ENCODE measurements at regions not wholly inside any gene's neighbourhood (a gene's known extent, or its start where the extent isn't known, plus 50 kb on each side); places are given as distances from the start of the nearest gene placed in this dataset.

DNA sequence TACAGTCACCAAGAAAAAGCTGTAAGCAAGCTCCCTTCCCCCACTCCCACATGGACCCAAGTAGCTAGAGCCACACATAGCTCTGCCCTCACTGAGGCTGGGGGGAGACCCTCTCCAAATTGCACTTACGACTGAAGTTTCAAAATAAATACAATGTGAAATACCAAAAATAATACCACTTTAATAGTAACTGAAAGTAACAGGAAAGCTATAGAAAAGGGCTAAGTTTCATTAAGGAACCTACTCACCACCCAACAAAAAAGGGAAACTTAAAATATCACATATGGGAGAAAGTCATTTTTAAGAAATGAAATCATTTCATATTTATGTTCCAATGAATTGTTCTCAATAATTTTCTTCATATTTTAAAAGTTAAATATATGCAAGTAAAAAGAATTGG lies 130.4 kb upstream of the UBE2E2 start:
- no peak overlapping the region for H3K4me3 ChIP-seq
- H3K4me2 ChIP-seq: no peak overlapping the region
- no peak overlapping the region for H3K27ac ChIP-seq
- DNase-seq (ENCODE audit: low read depth in 1 of 2, low spot score in 1 of 2) (no peak), ATAC-seq (no peak), FAIRE-seq (no peak)
- no peaks in the 10 kb centered on the region for H3K4me1 ChIP-seq
- H3K9me3 ChIP-seq: no peaks in the 10 kb centered on the region
- ChIA-PET CTCF (no interaction called here), POLR2A (no interaction called here)
- WGBS (ENCODE audit: missing lambda C conversion rate): 89% methylated on average over 1 of the region's 1 CpG
- TF ChIP-seq EHMT2 (IDR thresholded peaks at IDR 0.05; ENCODE audit: low read depth) (no peak), ESRRA (IDR thresholded peaks at IDR 0.05; ENCODE audit: borderline replicate concordance, low read length) (no peak), HOXA7 (CRISPR knock-in tag; IDR thresholded peaks at IDR 0.05) (no peak), POLR2A (IDR thresholded peaks at IDR 0.05; ENCODE audit: low read length) (no peak), CHD2 (IDR thresholded peaks at IDR 0.05; ENCODE audit: low read length, partially characterized antibody) (no peak), CHD4 (IDR thresholded peaks at IDR 0.05; ENCODE audit: borderline replicate concordance) (no peak), BHLHE40 (IDR thresholded peaks at IDR 0.05; ENCODE audit: low read depth, low read length) (no peak)
- TF ChIP-seq, protein P1, sequence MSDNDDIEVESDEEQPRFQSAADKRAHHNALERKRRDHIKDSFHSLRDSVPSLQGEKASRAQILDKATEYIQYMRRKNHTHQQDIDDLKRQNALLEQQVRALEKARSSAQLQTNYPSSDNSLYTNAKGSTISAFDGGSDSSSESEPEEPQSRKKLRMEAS (IDR thresholded peaks at IDR 0.05): no peak

DNA sequence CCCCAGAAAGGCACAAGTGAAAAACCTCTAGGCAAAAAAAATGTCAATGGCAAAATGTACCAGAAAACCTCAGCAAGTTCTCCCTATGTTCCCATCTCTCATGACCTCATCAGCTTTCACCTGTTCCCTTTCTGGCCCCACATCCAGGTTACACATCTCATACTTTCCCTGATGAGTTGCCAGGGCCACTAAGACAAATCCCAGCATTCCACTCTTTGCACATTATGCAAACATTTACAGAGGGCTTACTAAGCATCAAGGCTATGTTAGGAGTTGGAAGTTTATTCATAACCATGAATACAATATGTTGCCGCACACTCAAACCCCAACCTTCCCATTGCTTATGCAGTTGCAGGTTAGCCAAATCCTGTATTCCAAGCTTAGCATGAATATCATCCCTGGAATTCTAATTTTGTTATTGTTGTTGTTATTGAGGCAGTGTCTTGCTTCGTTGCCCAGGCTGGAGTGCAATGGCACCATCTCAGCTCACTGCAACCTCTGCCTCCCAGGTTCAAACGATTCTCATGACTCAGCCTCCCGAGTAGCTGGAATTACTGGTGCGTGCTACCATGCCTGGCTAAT lies 129.3 kb upstream of the UBE2E2 start:
- FAIRE-seq (no peak), DNase-seq (ENCODE audit: low read depth in 1 of 2, low spot score in 1 of 2) (no peak), ATAC-seq (no peak)
- Histone ChIP-seq H3K9me3 (no peaks in the 10 kb centered on the region), H3K4me3 (no peak overlapping the region), H3K4me2 (no peak overlapping the region), H3K4me1 (no peaks in the 10 kb centered on the region), H3K27ac (no peak overlapping the region)
- 55% methylated on average over 5 of the region's 5 CpGs for WGBS (ENCODE audit: missing lambda C conversion rate)
- POLR2A ChIA-PET: no interaction called here
- CTCF ChIA-PET: no interaction called here
- no peak for TF ChIP-seq EP300 (IDR thresholded peaks at IDR 0.05)
- TF ChIP-seq MYC (IDR thresholded peaks at IDR 0.05; ENCODE audit: borderline replicate concordance, low read length): no peak
- no peak for TF ChIP-seq FOSB (CRISPR knock-in tag; IDR thresholded peaks at IDR 0.05)
- TF ChIP-seq GATA3 (IDR thresholded peaks at IDR 0.05; ENCODE audit: borderline replicate concordance): no peak
- TF ChIP-seq TP53 (CRISPR knock-in tag; IDR thresholded peaks at IDR 0.05): no peak
- TF ChIP-seq, protein P2, sequence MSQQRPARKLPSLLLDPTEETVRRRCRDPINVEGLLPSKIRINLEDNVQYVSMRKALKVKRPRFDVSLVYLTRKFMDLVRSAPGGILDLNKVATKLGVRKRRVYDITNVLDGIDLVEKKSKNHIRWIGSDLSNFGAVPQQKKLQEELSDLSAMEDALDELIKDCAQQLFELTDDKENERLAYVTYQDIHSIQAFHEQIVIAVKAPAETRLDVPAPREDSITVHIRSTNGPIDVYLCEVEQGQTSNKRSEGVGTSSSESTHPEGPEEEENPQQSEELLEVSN (IDR thresholded peaks at IDR 0.05; ENCODE audit: borderline replicate concordance, low read depth): no peak
- TF ChIP-seq HES2 (IDR thresholded peaks at IDR 0.05): no peak
- TF ChIP-seq POLR2A (IDR thresholded peaks at IDR 0.05; ENCODE audit: low read length): no peak
- no peak for TF ChIP-seq RAD21 (conservative IDR thresholded peaks at IDR 0.05 in 1 of 2, IDR thresholded peaks at IDR 0.05 in 1 of 2)

- H3K4me1 ChIP-seq: peaks cover 12% of the 10 kb centered on the region
- FAIRE-seq: no peak
- DNase-seq (ENCODE audit: low read depth in 1 of 2, low spot score in 1 of 2): no peak
- H3K9me3 ChIP-seq: no peaks in the 10 kb centered on the region
- CTCF ChIA-PET: interaction anchor here (0.5 kb wide), 1 partner anchor 29 kb away, joined by 3 read pairs; no protein-coding TSS in a partner anchor
- no peak for ATAC-seq
- no peak for TF ChIP-seq TP53 (CRISPR knock-in tag; IDR thresholded peaks at IDR 0.05)
- TF ChIP-seq EHMT2 (IDR thresholded peaks at IDR 0.05; ENCODE audit: low read depth): no peak
- TF ChIP-seq MAZ (IDR thresholded peaks at IDR 0.05; ENCODE audit: borderline replicate concordance, low read depth, low read length): no peak
- no peak for TF ChIP-seq EP300 (IDR thresholded peaks at IDR 0.05)
- TF ChIP-seq CHD4 (IDR thresholded peaks at IDR 0.05; ENCODE audit: borderline replicate concordance): no peak
- TF ChIP-seq FOXS1 (CRISPR knock-in tag; IDR thresholded peaks at IDR 0.05): no peak
- no peak for TF ChIP-seq ZSCAN20 (CRISPR knock-in tag; IDR thresholded peaks at IDR 0.05)
- H3K27ac ChIP-seq: no peak overlapping the region
- no peak overlapping the region for H3K4me2 ChIP-seq
- 88% methylated on average over 2 of the region's 2 CpGs for WGBS (ENCODE audit: missing lambda C conversion rate)
- POLR2A ChIA-PET: no interaction called here
- no peak overlapping the region for H3K4me3 ChIP-seq
Measured at GRCh38 chr3:23075496-23075895, 127.6 kb upstream of the UBE2E2 start.

DNA sequence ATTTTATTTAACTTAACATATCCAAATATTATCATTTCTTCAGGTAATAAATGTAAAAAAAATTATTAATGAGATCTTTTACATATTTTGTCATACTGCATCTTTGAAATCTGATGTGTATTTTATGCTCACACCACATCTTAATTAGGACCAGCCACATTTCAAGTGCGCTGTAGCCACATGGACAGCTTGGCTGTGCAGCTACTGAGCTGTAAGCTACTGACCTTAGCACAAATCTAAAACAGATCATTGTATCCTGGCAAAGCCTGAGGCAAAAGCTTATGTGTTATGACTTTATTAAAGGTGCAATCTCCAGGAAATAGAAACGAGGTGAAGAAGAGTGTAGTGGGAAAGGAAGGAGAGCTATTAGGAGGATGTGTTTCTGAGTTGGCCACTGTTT lies 126.7 kb upstream of the UBE2E2 start:
- Histone ChIP-seq H3K4me1 (peaks cover 13% of the 10 kb centered on the region), H3K9me3 (no peaks in the 10 kb centered on the region), H3K4me3 (no peak overlapping the region), H3K27ac (no peak overlapping the region), H3K4me2 (no peak overlapping the region)
- ChIA-PET CTCF (no interaction called here), POLR2A (no interaction called here)
- DNase-seq (ENCODE audit: low read depth in 1 of 2, low spot score in 1 of 2): no peak
- no peak for FAIRE-seq
- WGBS (ENCODE audit: missing lambda C conversion rate): 41% methylated on average over 2 of the region's 2 CpGs
- ATAC-seq: no peak
- TF ChIP-seq SMC3 (IDR thresholded peaks at IDR 0.05) (no peak), EP300 (IDR thresholded peaks at IDR 0.05) (no peak), HMGXB4 (CRISPR knock-in tag; IDR thresholded peaks at IDR 0.05; ENCODE audit: borderline replicate concordance) (no peak), RAD21 (conservative IDR thresholded peaks at IDR 0.05 in 1 of 2, IDR thresholded peaks at IDR 0.05 in 1 of 2) (no peak), HOXB13 (CRISPR knock-in tag; IDR thresholded peaks at IDR 0.05; ENCODE audit: low read depth) (no peak), EHMT2 (IDR thresholded peaks at IDR 0.05; ENCODE audit: low read depth) (no peak), MAZ (IDR thresholded peaks at IDR 0.05; ENCODE audit: borderline replicate concordance, low read depth, low read length) (no peak), HOXA7 (CRISPR knock-in tag; IDR thresholded peaks at IDR 0.05) (no peak), HOXB5 (CRISPR knock-in tag; IDR thresholded peaks at IDR 0.05) (no peak), CHD2 (IDR thresholded peaks at IDR 0.05; ENCODE audit: low read length, partially characterized antibody) (no peak), NFE2L2 (conservative IDR thresholded peaks at IDR 0.05; ENCODE audit: low read length) (no peak), RCOR1 (IDR thresholded peaks at IDR 0.05; ENCODE audit: low read depth, low read length) (no peak), RFX5 (IDR thresholded peaks at IDR 0.05) (no peak), ZSCAN20 (CRISPR knock-in tag; IDR thresholded peaks at IDR 0.05) (no peak)
- TF ChIP-seq, protein P3, sequence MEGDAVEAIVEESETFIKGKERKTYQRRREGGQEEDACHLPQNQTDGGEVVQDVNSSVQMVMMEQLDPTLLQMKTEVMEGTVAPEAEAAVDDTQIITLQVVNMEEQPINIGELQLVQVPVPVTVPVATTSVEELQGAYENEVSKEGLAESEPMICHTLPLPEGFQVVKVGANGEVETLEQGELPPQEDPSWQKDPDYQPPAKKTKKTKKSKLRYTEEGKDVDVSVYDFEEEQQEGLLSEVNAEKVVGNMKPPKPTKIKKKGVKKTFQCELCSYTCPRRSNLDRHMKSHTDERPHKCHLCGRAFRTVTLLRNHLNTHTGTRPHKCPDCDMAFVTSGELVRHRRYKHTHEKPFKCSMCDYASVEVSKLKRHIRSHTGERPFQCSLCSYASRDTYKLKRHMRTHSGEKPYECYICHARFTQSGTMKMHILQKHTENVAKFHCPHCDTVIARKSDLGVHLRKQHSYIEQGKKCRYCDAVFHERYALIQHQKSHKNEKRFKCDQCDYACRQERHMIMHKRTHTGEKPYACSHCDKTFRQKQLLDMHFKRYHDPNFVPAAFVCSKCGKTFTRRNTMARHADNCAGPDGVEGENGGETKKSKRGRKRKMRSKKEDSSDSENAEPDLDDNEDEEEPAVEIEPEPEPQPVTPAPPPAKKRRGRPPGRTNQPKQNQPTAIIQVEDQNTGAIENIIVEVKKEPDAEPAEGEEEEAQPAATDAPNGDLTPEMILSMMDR (IDR thresholded peaks at IDR 0.05): no peak
